ENCODE measurements at regions not wholly inside any gene's neighbourhood (a gene's known extent, or its start where the extent isn't known, plus 50 kb on each side); places are given as distances from the start of the nearest gene placed in this dataset.

- intact Hi-C loops (cut with micrococcal nuclease; ENCODE audit: unreplicated experiment) = no loop called here
These were observed 232.6 kb upstream of the SKOR2 start for GRCh38 chr18:47484068-47484467.

GRCh38 chr18:47480166-47480565 is 228.7 kb upstream of the SKOR2 start:
- H3K27ac Mint-ChIP-seq (ENCODE audit: unreplicated experiment) = no peak overlapping the region
- no peak for DNase-seq
- intact Hi-C loops (cut with micrococcal nuclease; ENCODE audit: unreplicated experiment) = no loop called here
- CTCF ChIA-PET = no interaction called here
- H3K9me3 Mint-ChIP-seq (ENCODE audit: low read depth, unreplicated experiment) = no peaks in the 10 kb centered on the region
- TF ChIP-seq CTCF (IDR thresholded peaks at IDR 0.05; ENCODE audit: unreplicated experiment) = no peak
- H3K27me3 Mint-ChIP-seq (ENCODE audit: unreplicated experiment) = peaks cover 90% of the 10 kb centered on the region
- H3K4me1 Mint-ChIP-seq (ENCODE audit: low read depth, unreplicated experiment) = no peaks in the 10 kb centered on the region
- no peak overlapping the region for H3K4me3 Mint-ChIP-seq (ENCODE audit: low read depth, unreplicated experiment)
- no TSS peak for BruUV-seq (replicated peaks)
- H3K36me3 Mint-ChIP-seq (ENCODE audit: insufficient read depth, unreplicated experiment) = no peaks in the 10 kb centered on the region

More at GRCh38 chr18:47484068-47484467, 232.6 kb upstream of the SKOR2 start:
- H3K4me3 Mint-ChIP-seq (ENCODE audit: low read depth, unreplicated experiment) = no peak overlapping the region
- H3K27ac Mint-ChIP-seq (ENCODE audit: unreplicated experiment) = no peak overlapping the region
- no TSS peak for BruUV-seq (replicated peaks)
- no peak for DNase-seq
- CTCF ChIA-PET = no interaction called here
- no peak for TF ChIP-seq CTCF (IDR thresholded peaks at IDR 0.05; ENCODE audit: unreplicated experiment)
- no peaks in the 10 kb centered on the region for H3K9me3 Mint-ChIP-seq (ENCODE audit: low read depth, unreplicated experiment)
- H3K4me1 Mint-ChIP-seq (ENCODE audit: low read depth, unreplicated experiment) = no peaks in the 10 kb centered on the region
- H3K27me3 Mint-ChIP-seq (ENCODE audit: unreplicated experiment) = peaks cover 99% of the 10 kb centered on the region
- no peaks in the 10 kb centered on the region for H3K36me3 Mint-ChIP-seq (ENCODE audit: insufficient read depth, unreplicated experiment)

GRCh38 chr18:47471784-47472183 is 220.3 kb upstream of the SKOR2 start:
- CTCF ChIA-PET = no interaction called here
- DNase-seq = no peak
- Mint-ChIP-seq H3K4me1 (ENCODE audit: low read depth, unreplicated experiment) (no peaks in the 10 kb centered on the region), H3K4me3 (ENCODE audit: low read depth, unreplicated experiment) (no peak overlapping the region), H3K27ac (ENCODE audit: unreplicated experiment) (no peak overlapping the region), H3K27me3 (ENCODE audit: unreplicated experiment) (peaks cover 25% of the 10 kb centered on the region), H3K9me3 (ENCODE audit: low read depth, unreplicated experiment) (no peaks in the 10 kb centered on the region), H3K36me3 (ENCODE audit: insufficient read depth, unreplicated experiment) (no peaks in the 10 kb centered on the region)
- TF ChIP-seq CTCF (IDR thresholded peaks at IDR 0.05; ENCODE audit: unreplicated experiment) = no peak
- no TSS peak for BruUV-seq (replicated peaks)
- intact Hi-C loops (cut with micrococcal nuclease; ENCODE audit: unreplicated experiment) = no loop called here

GRCh38 chr18:47470941-47471340 is 219.5 kb upstream of the SKOR2 start:
- H3K27me3 Mint-ChIP-seq (ENCODE audit: unreplicated experiment) = peaks cover 17% of the 10 kb centered on the region
- intact Hi-C loops (cut with micrococcal nuclease; ENCODE audit: unreplicated experiment) = no loop called here
- no TSS peak for BruUV-seq (replicated peaks)
- no peak for DNase-seq
- TF ChIP-seq CTCF (IDR thresholded peaks at IDR 0.05; ENCODE audit: unreplicated experiment) = no peak
- H3K36me3 Mint-ChIP-seq (ENCODE audit: insufficient read depth, unreplicated experiment) = no peaks in the 10 kb centered on the region
- no peaks in the 10 kb centered on the region for H3K9me3 Mint-ChIP-seq (ENCODE audit: low read depth, unreplicated experiment)
- CTCF ChIA-PET = no interaction called here
- H3K4me1 Mint-ChIP-seq (ENCODE audit: low read depth, unreplicated experiment) = no peaks in the 10 kb centered on the region
- no peak overlapping the region for H3K4me3 Mint-ChIP-seq (ENCODE audit: low read depth, unreplicated experiment)
- no peak overlapping the region for H3K27ac Mint-ChIP-seq (ENCODE audit: unreplicated experiment)

GRCh38 chr18:47469576-47469975 is 218.1 kb upstream of the SKOR2 start:
- no peaks in the 10 kb centered on the region for H3K36me3 Mint-ChIP-seq (ENCODE audit: insufficient read depth, unreplicated experiment)
- TF ChIP-seq CTCF (IDR thresholded peaks at IDR 0.05; ENCODE audit: unreplicated experiment) = no peak
- H3K27ac Mint-ChIP-seq (ENCODE audit: unreplicated experiment) = no peak overlapping the region
- no peaks in the 10 kb centered on the region for H3K9me3 Mint-ChIP-seq (ENCODE audit: low read depth, unreplicated experiment)
- peaks cover 4% of the 10 kb centered on the region for H3K27me3 Mint-ChIP-seq (ENCODE audit: unreplicated experiment)
- intact Hi-C loops (cut with micrococcal nuclease; ENCODE audit: unreplicated experiment) = no loop called here
- H3K4me1 Mint-ChIP-seq (ENCODE audit: low read depth, unreplicated experiment) = no peaks in the 10 kb centered on the region
- no peak overlapping the region for H3K4me3 Mint-ChIP-seq (ENCODE audit: low read depth, unreplicated experiment)
- no peak for DNase-seq
- CTCF ChIA-PET = no interaction called here
- no TSS peak for BruUV-seq (replicated peaks)

All from Calu3 (cell line).